ENCODE measurements at regions not wholly inside any gene's neighbourhood (a gene's known extent, or its start where the extent isn't known, plus 50 kb on each side); places are given as distances from the start of the nearest gene placed in this dataset.

- TF ChIP-seq CTCF (IDR thresholded peaks at IDR 0.05; ENCODE audit: insufficient read depth, low read length, poor library complexity, severe bottlenecking), result no peak
- Histone ChIP-seq H3K27me3 (ENCODE audit: control insufficient read depth, insufficient read depth, low read length) (no peaks in the 10 kb centered on the region), H3K36me3 (ENCODE audit: control insufficient read depth, insufficient read depth, low read length) (no peaks in the 10 kb centered on the region), H3K4me3 (ENCODE audit: low read depth, low read length) (no peak overlapping the region)
- DNase-seq (ENCODE audit: low read depth), result no peak
Measured at GRCh38 chr3:20898962-20899361, 713.0 kb upstream of the SGO1 start.

- no peak overlapping the region for H3K4me3 ChIP-seq (ENCODE audit: low read depth, low read length)
- no peak for DNase-seq (ENCODE audit: low read depth)
- no peaks in the 10 kb centered on the region for H3K27me3 ChIP-seq (ENCODE audit: control insufficient read depth, insufficient read depth, low read length)
- no peak for TF ChIP-seq CTCF (IDR thresholded peaks at IDR 0.05; ENCODE audit: insufficient read depth, low read length, poor library complexity, severe bottlenecking)
- no peaks in the 10 kb centered on the region for H3K36me3 ChIP-seq (ENCODE audit: control insufficient read depth, insufficient read depth, low read length)
Measured at GRCh38 chr3:20890111-20890519, 704.1 kb upstream of the SGO1 start.

- no peaks in the 10 kb centered on the region for H3K36me3 ChIP-seq (ENCODE audit: control insufficient read depth, insufficient read depth, low read length)
- H3K27me3 ChIP-seq (ENCODE audit: control insufficient read depth, insufficient read depth, low read length), result no peaks in the 10 kb centered on the region
- H3K4me3 ChIP-seq (ENCODE audit: low read depth, low read length), result no peak overlapping the region
- no peak for DNase-seq (ENCODE audit: low read depth)
- no peak for TF ChIP-seq CTCF (IDR thresholded peaks at IDR 0.05; ENCODE audit: insufficient read depth, low read length, poor library complexity, severe bottlenecking)
Measured at GRCh38 chr3:20878691-20879090, 692.7 kb upstream of the SGO1 start.

GRCh38 chr3:20873235-20873634, 687.2 kb upstream of the SGO1 start:
- DNase-seq (ENCODE audit: low read depth), result no peak
- TF ChIP-seq CTCF (IDR thresholded peaks at IDR 0.05; ENCODE audit: insufficient read depth, low read length, poor library complexity, severe bottlenecking), result no peak
- Histone ChIP-seq H3K4me3 (ENCODE audit: low read depth, low read length) (no peak overlapping the region), H3K36me3 (ENCODE audit: control insufficient read depth, insufficient read depth, low read length) (no peaks in the 10 kb centered on the region), H3K27me3 (ENCODE audit: control insufficient read depth, insufficient read depth, low read length) (no peaks in the 10 kb centered on the region)

GRCh38 chr3:20870106-20870899, 684.3 kb upstream of the SGO1 start:
- H3K36me3 ChIP-seq (ENCODE audit: control insufficient read depth, insufficient read depth, low read length), result no peaks in the 10 kb centered on the region
- DNase-seq (ENCODE audit: low read depth), result no peak
- H3K4me3 ChIP-seq (ENCODE audit: low read depth, low read length), result no peak overlapping the region

More at GRCh38 chr3:20870106-20870899, 684.3 kb upstream of the SGO1 start:
- no peak for TF ChIP-seq CTCF (IDR thresholded peaks at IDR 0.05; ENCODE audit: insufficient read depth, low read length, poor library complexity, severe bottlenecking)
- no peaks in the 10 kb centered on the region for H3K27me3 ChIP-seq (ENCODE audit: control insufficient read depth, insufficient read depth, low read length)
